ENCODE measurements at regions not wholly inside any gene's neighbourhood (a gene's known extent, or its start where the extent isn't known, plus 50 kb on each side); places are given as distances from the start of the nearest gene placed in this dataset.
"Not testable (repeated sequence)": the region's sequence is repeated elsewhere in the genome, so short reads cannot be mapped to it uniquely, and the experiment has no call there.

DNA sequence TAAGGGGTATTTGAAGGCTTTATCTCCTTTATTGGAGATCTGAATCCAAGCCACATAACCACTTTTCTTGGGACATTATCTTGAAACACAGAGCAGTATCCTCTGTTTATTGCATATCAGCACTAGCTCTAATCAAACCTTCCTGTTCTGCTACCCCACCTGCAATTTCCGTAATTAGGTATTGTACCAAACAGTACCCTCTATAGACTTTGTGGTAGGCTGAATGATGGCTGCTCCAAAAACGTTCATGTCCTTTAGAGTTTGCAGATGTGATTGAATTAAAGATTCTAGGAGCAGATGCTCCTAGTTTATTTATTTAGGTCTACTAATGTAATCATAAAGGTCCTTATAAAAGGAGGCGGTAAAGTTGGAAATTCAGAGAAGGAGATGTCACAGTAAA, 573.0 kb upstream of the ATXN7L3B start:
- no peak for DNase-seq (ENCODE audit: low read depth)

DNA sequence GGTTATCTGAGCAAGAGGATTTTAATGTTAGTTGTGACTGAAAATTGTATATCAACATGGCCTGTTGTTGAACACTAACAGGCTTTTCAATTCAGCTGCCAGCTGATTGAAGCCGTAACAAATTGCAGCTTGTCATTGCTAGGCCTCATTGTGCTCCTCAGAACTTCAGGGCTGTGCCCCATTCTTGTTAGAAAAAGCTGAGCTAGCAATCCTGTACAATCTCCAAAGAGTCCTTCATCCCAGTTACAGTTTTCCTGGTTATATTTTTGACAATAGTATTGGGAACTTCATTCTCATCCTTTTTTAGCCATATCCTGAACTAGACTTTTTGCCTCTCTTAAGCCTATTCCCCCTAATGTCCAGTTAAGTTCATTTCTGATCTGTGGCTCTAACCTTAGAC, 564.1 kb upstream of the ATXN7L3B start:
- no peak for DNase-seq (ENCODE audit: low read depth)

DNA sequence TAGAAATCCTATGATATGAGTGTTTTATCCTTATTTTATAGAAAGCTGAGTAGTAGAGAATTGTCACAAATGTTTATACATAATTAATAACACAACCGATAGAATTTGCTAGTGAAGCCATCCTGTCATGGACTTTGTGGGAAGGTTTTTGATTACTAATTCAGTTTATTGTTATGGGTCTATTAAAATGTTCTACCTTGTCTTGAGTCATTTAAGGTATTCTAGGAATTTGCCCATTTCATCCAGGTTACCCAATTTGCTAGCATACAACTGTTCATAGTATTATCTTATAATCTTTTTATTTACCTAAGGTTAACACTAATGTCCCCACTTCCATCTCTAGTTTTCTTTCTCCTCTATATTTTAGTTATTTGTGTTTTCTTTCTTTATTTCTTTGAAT, 553.1 kb upstream of the ATXN7L3B start:
- no peak for DNase-seq (ENCODE audit: low read depth)

DNA sequence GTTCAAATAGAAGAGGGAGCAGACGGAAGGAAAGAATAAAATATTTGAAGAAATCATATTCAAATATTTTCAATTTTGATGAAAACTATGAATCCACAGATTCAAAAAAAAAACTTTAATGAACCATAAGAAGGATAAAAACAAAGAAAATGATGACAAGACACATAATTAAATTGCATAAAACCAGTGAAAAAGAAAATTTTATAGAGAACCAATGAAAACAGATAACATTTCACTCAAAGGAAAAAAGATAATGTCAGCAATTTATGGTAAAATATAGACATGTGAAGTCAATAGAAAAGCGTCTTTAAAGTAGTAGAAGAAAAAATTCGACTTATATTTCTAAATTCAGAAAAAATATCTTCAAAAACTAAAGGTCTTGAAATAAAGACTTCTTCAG, 546.5 kb upstream of the ATXN7L3B start:
- no peak for DNase-seq (ENCODE audit: low read depth)

DNA sequence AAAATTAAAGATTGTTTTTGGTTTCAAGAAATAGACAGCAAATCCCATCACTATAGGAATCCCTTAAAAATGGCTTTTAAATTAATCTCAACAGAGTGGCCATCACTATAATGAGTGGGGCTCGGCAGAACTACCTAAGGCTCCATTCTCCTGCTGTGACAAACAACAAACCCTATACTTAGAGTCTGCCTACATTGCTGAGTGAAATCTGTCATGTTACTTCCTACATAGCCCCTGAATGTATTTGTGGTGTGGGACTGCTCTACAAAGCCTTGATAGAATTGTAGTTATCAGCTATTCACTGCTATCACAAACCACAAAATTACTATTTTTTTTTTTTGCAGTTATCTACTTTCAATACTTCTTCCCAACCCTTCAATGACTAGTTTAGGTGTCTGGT, 538.7 kb upstream of the ATXN7L3B start:
- no peak for DNase-seq (ENCODE audit: low read depth)

DNA sequence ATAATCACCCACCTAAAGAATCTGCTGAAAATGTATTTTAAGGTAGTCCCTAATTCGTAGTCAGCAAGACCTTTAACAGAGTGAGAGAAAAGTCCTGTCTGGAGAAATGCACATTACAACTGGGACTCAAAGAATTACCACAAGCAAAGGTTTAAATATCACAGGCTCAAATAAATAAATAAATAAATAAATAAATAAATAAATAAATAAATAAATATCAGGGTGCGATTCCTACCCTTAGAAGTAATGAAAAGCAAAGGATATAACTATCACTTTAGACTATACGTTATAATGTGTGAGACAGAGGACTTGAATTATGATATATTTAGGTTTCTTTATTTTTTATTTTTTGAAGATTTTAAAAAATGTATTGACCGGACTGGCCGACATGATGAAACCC, 522.5 kb upstream of the ATXN7L3B start:
- no peak for DNase-seq (ENCODE audit: low read depth)

DNA sequence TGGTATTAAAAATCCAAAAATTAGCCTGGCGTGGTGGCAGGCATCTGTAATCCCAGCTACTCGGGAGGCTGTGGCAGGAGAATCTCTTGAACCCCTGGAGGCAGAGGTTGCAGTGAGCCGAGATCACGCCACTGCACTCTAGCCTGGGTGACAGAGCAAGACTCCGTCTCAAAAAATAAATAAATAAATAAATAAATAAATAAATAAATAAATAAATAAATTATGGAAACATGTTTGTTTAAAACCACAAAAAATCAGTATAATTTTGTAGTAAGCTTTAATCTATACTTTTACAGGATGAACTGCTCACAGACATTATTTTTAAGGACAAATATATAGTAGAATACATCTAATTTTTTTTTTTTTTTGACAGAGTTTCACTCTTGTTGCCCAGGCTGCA, 521.3 kb upstream of the ATXN7L3B start:
- not testable (repeated sequence) for DNase-seq (ENCODE audit: low read depth)

DNA sequence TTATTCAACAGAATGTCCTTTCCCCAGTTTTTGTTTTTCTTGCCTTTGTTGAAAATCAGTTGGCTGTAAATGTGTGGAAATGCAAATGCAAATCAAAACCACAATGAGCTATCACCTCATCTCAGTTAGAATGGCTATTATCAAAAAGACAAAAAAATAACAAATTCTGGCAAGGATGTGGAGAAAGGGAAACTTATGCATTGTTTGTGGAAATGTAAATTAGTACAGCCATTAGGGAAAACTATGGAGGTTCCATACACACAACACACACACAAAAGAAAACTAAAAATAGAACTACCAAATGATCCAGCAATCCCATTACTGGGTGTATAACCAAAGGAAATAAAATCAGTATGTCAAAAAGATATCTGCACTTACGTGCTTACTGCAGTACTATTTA, 518.8 kb upstream of the ATXN7L3B start:
- no peak for DNase-seq (ENCODE audit: low read depth)

DNA sequence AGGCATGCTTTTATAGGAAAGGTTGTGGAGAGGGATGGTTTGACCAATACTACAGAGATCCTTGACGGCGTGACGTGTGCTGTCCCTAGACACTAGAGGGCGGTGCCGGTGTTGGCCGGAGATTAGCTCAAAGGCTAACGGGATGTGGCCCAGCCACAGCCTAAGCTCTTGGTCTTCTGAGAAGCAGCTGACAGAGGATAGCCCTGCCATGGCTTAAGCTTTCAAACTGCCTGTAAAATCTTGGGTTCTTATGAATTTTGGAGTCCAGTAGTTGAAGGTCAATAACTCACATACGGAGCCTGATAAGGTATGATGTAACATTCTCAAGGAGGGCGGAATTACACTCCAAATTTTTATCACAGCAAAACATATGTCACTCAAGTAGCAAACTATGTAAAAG, 515.7 kb upstream of the ATXN7L3B start:
- peak; percentile 1 for DNase-seq (ENCODE audit: low read depth)

DNA sequence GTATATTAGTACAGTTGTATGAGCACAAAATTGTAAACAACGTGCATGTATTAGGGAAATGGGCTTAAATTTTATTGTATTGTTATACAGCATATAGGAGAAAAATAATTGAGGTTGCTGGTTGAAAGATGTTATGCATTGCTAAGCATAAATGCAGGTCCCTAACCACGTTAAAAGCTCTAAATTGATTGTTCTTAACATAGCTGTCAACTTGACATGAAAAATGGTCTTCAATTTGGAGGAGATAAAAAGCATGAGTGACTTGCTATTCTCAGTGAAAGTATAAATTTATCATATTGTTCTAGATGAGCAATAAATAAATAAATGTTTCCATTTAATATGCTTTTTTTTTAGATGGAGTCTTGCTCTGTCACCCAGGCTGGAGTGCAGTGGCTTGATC, 506.6 kb upstream of the ATXN7L3B start:
- DNase-seq (ENCODE audit: low read depth) = no peak

DNA sequence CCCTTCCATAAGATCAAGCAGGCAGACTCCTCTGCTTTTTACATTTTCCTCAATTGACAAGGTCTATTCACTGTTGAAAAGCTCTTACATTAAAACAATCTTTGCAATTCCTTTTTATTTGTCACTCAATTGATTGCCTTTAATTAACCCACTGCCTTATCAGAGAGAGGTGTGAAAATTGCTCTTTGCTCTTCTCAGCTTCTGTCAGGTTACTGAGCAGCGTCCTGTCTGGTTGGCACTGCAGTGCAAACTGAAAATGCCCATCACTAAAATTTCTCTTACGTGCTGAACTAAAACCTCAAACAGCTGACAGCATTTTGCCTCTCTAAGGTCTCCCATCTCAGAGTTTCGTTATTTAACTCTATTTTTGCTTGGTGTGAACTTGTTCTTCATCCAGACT, 504.1 kb upstream of the ATXN7L3B start:
- no peak for DNase-seq (ENCODE audit: low read depth)

DNA sequence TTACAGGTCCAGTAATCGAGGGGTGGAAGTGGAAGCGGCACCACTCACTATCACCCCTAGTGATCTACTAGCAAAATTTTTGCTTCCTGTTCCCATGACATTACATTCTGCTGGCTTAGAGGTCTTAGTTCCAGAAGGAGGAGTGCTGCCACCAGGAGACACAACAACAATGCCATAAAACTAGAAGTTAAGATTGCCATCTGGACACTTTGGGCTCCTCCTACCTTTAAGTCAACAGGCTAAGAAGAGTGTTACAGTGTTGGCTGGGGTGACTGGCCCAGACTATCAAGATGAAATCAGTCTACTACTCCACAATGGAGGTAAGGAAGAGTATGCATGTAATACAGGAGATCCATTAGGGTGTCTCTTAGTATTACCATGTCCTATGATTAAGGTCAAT, 498.5 kb upstream of the ATXN7L3B start:
- not testable (repeated sequence) for DNase-seq (ENCODE audit: low read depth)

DNA sequence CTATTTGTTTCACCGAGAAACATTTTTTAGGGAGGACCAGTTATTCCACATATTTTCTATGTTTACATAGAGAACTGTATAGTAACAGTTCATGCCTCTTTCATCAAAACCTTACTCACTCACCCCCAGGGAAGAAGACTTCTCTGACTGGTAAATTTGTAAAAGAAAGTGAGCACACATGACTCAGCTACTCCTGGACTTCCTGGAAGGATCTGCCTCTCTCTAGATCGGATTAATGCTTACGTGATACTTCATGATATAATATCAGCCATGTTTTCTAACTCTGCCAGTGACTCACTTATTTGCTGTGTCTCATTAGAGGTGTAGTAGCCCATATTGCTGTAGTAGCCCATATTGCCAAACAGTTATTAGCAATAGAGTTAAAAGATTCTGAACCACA, 494.3 kb upstream of the ATXN7L3B start:
- no peak for DNase-seq (ENCODE audit: low read depth)

DNA sequence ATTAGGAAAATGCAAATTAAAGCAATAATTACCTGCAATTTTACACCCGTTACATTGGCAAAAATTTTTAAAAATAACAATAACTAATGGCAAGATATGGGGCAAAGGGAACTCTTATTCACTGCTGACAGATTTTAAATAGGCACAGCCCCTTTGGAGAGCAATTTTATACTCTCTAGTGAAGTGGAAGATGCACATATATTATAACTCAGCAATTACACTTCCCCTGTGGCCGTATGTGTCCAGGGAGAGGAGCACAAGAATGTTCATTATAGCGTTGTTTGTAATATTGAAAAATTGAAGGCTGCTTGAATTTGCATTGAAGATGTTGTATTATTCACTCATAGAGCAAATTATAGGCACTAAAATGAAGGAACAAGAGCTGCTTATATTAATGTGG, 488.3 kb upstream of the ATXN7L3B start:
- no peak for DNase-seq (ENCODE audit: low read depth)

DNA sequence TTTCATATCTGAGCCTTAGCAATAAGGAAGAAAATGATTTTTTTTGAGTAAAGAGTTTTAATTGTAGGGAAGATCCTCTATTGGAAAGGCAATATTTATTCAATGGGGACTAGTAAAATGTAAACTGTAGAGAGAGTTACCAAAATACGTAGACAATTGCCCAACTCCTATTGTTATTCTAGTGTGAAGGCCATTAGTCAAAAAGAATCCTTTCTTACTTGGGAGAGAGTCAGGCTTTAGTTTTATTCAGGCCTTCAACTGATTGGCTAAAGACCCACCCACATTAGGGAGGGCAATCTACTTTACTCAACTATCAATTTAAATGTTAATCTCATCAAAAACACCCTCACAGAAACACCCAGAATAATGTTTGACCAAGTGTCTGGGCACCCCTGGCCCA, 485.8 kb upstream of the ATXN7L3B start:
- DNase-seq (ENCODE audit: low read depth) = no peak

DNA sequence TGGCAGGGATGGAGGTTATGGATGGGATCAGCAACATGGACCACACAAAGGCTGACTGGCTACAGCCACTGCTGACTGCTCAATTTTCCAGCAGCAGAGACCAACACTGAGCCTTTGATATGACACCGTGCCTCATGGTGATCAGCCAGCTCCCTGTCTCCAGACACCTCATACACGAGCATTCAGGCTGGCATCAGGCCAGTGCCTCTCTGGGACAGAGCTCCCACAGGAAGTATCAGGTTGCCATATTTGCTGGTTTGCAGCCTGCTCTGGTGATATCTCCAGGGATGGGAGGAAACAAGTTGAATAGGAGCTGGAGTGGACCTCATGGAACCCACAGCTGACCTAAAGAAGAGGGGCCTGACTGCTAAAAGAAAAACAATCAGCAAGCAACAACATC, 471.2 kb upstream of the ATXN7L3B start:
- DNase-seq (ENCODE audit: low read depth) = no peak

DNA sequence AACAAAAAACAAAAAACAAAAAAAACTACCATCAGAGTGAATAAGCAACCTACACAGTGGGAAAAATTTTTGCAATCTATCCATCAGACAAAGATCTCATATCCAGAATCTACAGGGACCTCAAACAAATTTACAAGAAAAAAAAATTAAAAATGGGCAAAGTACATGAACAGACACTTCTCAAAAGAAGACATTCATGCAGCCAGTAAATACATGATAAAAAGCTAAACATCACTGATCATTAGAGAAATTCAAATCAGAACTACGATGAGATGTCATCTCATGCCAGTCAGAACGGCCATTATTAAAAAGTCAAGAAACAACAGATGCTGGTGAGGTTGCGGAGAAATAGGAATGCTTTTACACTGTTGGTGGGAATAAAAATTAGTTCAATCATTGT, 466.5 kb upstream of the ATXN7L3B start:
- no peak for DNase-seq (ENCODE audit: low read depth)

DNA sequence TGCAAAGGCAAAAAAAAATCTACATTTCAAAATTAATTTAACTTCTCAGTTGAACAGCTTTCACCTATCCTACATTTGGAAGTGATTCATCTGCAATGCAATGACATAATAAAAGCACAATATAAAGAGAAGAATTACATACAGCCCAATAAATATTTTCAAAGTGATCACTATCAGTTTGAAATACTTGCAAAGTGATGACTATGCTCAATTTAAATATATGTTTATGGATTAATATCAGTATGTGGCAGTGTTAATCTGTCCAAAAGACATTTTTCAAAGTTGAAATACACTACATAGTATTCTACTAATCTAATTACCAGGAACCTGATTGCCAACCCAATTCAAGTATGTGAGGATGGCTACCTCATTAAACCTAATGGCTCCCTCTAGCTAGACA, 460.7 kb upstream of the ATXN7L3B start:
- no peak for DNase-seq (ENCODE audit: low read depth)

DNA sequence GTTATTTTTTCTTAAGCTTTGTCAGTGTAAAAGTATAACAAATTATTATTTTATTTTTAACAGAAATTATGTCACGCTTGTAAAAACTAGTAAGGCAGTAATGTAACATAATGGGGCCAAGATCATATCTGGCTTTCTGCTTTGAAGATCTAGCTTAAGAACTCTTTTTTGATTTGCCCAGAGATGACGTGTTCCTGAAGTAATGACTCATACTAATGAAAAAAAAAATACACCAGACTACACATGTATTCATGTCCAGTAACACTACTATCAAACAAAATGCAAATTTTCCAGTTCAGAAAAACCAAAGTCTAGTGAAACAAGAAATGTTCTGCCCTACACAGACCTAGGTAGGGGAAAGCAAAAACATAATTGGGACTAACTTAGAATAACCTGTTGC, 432.2 kb upstream of the ATXN7L3B start:
- no peak for DNase-seq (ENCODE audit: low read depth)

DNA sequence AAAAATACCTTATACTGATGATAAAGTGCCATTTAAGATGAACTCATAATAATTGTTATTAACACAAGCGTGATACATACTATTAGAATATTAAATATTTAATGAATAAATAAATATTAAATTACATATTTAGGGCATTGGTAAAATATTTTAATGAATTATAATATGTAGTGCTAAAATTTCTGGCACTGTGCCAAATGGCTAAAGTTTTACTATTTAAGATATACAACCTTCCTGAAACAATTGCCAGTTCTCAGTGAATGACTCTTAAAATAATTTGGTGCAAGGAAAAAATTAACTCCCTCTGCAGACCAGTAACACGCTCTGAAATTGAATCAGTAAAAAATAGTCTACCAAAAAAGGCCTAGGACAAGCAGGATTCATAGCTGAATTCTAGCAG, 428.9 kb upstream of the ATXN7L3B start:
- no peak for DNase-seq (ENCODE audit: low read depth)

DNA sequence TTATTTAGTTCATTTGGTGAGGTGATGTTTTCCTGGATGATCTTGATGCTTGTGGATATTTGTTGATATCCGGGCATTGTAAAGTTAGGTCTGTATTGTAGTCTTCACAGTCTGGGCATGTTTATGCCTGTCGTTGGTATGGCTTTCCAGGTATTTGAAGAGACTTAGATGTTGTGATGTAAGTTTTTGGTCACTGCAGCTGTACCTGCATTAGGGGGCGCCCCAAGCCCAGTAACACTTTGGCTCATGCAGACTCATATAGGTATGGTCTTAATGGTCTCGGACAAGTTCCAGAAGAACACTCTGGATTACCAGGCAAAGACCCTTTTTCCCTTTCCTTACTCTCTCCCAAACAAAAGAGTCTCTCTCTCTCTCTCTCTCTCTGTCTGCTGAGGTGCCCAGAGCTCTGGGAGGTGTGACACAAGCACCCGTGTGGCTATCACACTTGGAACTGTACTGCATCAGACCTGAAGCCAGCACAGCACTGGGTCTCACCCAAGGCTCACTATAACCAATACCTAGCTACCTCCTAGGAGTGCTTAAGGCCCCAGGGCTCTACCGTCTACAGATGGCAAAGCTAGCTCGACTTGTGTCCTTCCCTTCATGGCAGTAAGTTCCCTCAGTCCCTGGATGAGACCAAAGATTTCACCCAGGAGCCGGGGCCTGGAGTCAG, 425.8 kb upstream of the ATXN7L3B start:
- DNase-seq (ENCODE audit: low read depth) = no peak

DNA sequence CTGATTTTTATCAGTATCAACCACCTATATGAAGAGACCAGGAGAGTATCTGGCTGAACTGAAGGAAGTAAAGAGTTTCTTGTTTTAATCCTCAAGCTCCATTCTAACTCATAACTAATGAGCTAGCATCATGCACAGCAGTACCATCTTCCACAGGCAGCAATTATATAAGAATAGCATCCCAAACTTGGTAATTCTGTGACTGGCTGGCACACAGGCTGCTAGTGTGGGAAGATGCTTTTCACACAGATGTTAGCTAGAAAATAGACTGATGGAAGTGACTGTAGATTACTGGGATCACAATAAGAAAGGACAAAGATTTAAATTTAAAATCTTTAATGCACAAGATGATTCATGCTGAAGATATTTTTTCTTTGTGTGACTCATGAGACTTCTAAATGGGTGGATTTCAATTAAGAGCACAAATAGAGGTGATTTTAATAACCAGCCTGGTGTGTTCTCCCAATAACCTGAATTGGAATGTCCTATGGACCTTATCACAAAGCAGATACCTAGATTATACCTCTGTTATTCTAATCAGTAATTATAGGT, 417.7 kb upstream of the ATXN7L3B start:
- DNase-seq (ENCODE audit: low read depth) = no peak

DNA sequence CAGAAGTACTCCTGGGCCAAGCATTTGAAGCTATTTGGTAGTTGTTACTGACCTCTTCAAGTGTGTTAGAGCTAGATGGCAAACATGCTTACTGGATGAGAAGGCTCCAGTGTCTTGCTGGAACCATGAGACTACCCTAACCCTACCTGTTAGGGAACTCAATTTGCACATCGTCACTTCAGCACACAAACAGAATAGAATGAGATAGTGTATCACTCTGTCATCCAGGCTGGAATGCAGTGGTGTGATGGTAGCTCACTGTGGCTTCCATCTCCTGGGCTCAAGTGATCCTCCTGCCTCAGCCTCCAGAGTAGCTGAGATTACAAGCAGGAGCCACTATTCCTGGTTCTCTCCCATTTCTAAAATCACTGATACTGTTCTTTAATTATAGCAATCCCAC, 417.0 kb upstream of the ATXN7L3B start:
- no peak for DNase-seq (ENCODE audit: low read depth)

DNA sequence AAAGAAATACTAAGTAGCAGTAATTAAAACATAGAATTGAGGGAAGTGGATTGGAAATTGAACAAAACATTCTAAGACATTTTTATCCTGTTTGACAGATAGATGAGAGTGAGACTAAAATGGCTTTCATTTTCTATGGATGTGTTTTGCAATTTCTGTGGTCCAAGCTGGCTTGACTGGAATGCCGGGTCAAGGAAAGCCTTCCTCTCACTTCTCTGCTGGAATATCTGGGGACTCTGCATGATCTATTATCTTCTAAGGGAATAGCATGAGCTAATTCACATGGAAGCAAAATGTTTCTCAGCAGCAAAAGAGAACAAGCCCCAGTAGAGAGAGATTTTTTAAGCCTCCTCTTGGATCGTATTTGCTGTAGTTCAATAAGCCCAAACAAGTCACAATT, 407.9 kb upstream of the ATXN7L3B start:
- no peak for DNase-seq (ENCODE audit: low read depth)

DNA sequence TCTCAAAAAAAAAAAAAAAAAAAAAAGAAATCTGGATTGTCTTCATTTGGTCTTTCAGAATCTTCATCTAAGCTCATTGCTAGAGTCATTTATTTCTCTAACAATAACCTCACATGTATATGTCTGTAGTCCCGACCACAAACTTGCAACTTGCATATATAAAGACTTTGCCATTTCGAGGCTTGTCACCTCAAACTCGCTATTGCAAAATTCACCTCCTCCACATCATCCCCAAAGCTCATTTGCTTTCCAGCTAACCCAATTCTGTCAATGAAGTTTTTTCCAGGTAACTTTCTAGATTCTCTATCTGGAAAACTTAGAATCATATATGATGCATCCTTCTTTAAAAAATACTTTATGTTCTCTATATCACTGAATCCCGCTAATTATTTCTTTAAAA, 393.2 kb upstream of the ATXN7L3B start:
- DNase-seq (ENCODE audit: low read depth) = no peak

All from EH (cell line).